HG03575 (cell line): ENCODE measurements at regions not wholly inside any gene's neighbourhood (a gene's known extent, or its start where the extent isn't known, plus 50 kb on each side); places are given as distances from the start of the nearest gene placed in this dataset.

Source experiments
- ATAC-seq: cut with Tn5 transposase; IDR thresholded peaks from one replicate; pipeline ENCODE4 v1.9.1; 2021; ENCODE audit not compliant: unreplicated experiment, insufficient number of reproducible peaks, low FRiP score; ENCODE audit errors: extremely low read depth

DNA sequence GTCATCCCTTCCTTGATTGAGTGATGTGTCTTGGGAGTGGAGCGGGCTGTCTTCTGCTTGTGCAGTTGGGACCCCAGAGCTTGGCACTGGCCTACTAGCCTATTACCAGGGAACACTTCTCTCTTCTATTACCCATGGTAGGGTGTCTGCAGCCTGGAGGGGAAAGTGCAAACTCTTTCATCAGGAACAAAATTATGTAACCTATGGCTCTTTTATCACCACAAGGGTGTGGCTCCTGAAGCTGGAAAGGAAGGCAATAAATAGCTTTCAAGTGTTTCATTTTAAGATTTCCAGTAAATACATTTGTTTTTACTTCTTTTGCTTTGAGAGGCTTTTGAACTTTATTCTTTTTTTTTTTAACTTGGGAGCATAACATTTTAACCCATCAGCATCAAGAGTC lies 349.7 kb upstream of the FAR2 start:
- no peak for ATAC-seq

DNA sequence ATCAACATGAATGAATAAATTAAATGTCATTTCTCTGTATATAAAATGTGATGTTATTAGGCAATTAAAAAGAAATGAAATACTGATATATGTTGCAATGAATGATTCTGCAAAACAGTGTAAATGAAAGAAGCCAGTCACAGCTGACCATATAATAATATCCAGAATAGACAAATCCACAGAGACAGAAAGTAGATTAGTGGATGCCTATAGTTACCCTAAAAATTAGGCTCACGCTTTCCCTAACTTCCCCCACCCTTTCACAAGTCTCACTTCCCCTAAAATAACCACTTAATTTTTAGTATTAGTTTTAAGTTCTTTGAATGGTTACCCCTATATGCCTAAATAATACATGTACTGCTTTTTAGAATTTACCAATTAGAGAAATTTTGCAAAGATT lies 348.9 kb upstream of the FAR2 start:
- peak; percentile 79 for ATAC-seq

DNA sequence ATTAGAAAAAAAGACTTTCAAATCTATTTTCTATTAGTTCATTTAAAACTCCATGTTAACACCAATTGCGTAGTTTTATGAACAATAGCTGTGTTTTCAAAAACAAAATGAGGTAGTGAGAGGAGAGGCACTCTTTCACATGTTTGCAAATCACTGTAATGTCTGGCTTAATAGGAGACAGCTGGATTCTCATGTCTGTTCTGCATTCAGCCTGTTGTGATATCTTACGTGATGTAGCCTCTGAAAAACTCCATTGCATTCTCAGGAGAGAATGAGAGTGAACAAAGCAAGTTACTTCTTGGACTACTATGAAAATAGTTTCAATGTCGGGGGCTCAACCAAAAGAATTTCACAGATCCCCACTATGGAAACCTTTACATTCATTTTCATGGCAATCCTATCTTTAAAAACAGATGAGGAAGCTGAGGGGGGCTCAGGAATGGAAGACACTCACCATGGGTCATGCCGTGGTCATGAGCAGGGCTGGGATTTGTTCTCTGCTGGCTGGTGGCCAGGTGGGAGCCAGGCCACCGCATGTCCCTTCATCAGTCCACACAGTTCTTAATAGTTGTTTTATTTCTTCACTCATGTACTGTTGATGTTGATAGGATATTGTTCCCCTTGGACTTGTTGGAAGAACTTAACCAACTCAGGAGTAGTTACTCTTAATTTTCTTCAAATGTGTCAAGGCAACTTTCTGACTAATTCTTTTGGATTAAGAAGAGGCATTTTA lies 346.2 kb upstream of the FAR2 start:
- ATAC-seq = no peak

GRCh38 chr12:28807535-28807934 lies 341.5 kb upstream of the FAR2 start:
- ATAC-seq = no peak

- no peak for ATAC-seq
Observed at GRCh38 chr12:28811457-28811856, 337.6 kb upstream of the FAR2 start.

GRCh38 chr12:28814246-28814645 lies 334.8 kb upstream of the FAR2 start:
- ATAC-seq = no peak

GRCh38 chr12:28817524-28817923 lies 331.6 kb upstream of the FAR2 start:
- no peak for ATAC-seq

GRCh38 chr12:28824193-28824846 lies 324.8 kb upstream of the FAR2 start:
- ATAC-seq = no peak

DNA sequence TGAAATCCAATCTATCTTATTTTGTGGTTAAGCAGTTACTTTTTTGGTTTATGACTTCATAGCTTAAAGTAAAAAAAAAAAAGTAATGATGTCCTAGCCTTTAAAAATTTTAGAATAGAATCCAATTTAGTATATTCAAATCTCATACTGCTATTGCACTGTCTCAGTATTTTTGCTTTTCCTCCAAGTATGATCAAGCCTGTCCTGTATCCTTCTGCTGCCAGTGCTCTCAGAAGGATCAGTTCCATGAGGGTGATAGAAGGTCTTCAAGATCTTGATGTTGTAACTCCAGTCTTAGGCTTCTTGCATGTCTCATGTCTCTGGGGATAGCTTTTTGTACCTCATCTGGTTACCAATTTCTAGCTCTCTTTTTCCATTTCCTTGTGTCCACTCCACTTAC lies 324.2 kb upstream of the FAR2 start:
- ATAC-seq = no peak

DNA sequence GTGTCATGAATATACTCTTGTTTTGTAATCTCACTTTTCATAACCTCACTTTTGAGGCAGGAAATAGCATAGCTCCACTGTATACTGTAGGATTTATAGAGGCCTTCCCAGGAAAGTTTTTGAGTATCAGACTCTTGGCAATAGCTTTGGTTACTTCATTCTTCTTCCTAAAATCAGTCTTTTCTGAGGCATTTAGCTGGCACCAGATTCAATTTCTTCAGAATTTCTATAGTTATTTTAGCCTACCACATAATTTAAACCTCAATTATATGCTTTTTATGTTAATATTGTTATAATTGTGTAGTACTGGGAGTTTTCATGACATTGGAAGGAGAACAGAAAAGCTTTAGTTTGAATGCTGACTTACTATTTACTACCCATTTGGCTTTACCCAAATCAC lies 322.3 kb upstream of the FAR2 start:
- ATAC-seq = no peak

- no peak for ATAC-seq
Observed at GRCh38 chr12:28827861-28828260, 321.2 kb upstream of the FAR2 start.

DNA sequence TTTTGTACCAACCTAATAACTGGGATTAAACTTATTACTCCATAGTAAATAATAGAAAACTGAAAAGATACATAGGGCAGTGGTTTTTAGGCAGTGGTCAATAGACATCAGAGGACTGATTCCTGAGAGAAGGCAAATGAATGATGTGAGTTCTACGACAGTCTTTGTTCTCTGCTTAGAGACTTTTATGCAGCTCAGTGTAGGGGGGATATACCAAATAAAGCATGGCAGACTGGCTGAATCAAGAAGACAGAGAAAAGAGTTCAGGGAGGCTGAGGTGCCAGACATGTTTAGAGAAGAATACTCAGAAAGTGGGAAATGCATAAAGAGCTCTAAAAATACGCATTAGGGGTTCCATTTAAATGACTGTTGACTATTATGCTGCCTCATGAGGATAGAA lies 320.8 kb upstream of the FAR2 start:
- ATAC-seq = no peak

DNA sequence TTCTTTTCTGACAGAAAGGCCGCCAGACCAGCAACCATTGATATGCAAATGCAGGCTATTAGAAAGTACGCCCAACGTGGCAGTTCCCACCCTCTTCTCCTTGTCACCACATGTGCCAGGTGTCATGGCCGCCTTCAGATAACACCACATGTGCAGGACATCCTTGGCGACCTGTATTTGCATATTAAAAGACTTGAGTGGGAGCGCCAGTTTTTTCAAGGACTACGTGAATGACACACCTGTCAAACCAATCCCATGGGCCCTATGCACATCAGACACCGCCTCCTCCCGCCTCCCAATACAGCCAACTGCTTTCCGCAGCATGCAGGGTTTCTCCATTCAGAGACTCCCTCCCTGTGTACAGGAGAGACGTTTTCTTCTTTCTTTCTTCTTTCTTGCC lies 318.6 kb upstream of the FAR2 start:
- ATAC-seq = no peak

- no peak for ATAC-seq
Observed at GRCh38 chr12:28844718-28845117, 304.4 kb upstream of the FAR2 start.

DNA sequence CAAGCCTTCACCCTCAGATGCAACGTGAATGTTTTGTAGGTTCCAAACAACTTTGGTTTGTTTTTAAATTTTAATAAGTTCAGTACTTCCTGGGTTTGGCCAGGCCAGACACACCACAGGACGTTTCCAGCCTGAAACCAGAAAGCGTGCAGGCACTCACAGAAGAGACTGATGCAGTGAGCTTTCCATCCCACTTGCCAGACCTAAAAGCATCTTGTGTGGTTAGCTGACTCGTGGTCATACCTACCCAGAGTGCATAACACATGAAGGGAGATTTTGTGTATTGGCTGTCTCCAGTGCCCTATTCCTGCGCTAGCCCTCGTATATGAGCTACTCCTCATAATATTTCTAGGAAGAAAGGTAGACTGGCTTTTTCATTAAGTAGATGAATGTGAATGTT lies 297.3 kb upstream of the FAR2 start:
- ATAC-seq = no peak

- ATAC-seq = no peak
Observed at GRCh38 chr12:28855761-28856310, 293.2 kb upstream of the FAR2 start.

DNA sequence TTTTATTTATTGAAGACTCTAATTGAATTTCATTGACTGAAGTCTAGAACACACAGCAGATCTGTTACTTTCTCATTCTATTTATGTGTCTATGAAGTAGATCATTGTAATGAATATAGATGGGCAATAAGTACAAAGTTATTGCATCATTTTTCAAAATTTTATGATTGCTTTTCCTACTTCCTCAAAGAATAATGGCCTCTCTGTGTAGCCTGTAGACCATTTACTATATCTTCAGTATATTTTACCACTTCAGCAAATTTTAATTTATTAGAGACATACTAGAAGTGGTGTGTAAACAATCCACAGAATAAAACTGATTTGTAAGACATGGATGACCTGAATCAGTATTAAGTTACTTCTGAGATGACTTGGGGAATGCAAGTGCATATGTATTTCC lies 291.7 kb upstream of the FAR2 start:
- no peak for ATAC-seq

DNA sequence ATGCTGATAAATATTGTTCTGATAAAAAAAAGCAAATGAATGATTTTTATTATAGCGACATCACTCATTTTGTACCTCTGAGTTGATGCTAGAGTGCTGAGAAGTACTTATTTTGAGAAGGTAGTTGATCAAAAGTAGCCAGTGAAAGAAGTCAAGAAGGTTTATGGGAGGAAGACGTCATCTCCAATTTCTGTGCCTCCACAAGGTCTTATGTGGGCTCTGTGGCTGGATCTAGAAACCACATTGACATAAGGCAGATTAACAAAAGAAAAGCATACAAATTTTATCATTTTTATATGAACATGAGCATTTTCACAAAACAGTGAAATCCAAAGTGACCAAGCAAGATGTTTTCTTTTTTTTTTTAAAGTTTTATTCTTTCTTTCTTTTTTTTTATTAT lies 289.5 kb upstream of the FAR2 start:
- ATAC-seq = no peak

- ATAC-seq = no peak
Observed at GRCh38 chr12:28865776-28866175, 283.3 kb upstream of the FAR2 start.

DNA sequence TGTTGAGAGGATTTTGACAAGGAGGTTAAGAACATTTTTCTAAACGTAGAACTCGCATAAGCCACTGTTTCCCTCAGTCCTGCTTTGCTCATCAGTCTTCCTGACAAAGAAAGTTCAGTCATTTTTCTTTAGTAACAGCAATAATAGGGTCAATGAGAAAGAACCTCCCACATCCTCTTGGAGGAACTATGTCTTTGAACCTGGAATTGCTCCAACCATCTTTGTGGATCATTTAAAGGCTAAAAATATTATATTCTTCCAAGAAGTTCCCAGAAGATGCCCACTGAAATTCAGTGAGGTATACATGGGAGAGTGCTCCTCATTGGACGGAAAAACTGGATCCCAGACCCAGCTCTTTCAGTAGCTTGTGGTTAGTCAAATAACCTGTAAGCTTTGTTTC lies 282.8 kb upstream of the FAR2 start:
- ATAC-seq = no peak
